Thoracic aorta (tissue), 2 donors: ENCODE measurements at regions not wholly inside any gene's neighbourhood (a gene's known extent, or its start where the extent isn't known, plus 50 kb on each side); places are given as distances from the start of the nearest gene placed in this dataset.

Source experiments
- ATAC-seq: fragments of 150-250 bp; one replicate; pipeline ENCODE4 v1.8.0; 2017; ENCODE audit warnings: low read depth; ENCODE audit not compliant: insufficient number of reproducible peaks, low FRiP score
- DNase-seq: peaks from one replicate; pipeline ENCODE4 v3.0.0-alpha.2; 2020; ENCODE audit warnings: low spot score
- H3K27ac ChIP-seq, 2 donors: fragments of 200-600 bp; sonication (generic); 1 replicate in 1 of 2; 2 replicates in 1 of 2; pipeline ENCODE4 v1.5.1; 2016; ENCODE audit warnings: mild to moderate bottlenecking in 2 of 2, moderate library complexity in 2 of 2
- H3K27me3 ChIP-seq: fragments of 200-600 bp; sonication (generic); replicated peaks from 2 replicates; pipeline ENCODE4 v1.6.0; 2016; ENCODE audit warnings: mild to moderate bottlenecking; ENCODE audit not compliant: insufficient read depth
- H3K36me3 ChIP-seq: fragments of 200-600 bp; sonication (generic); one replicate; pipeline ENCODE4 v1.5.1; 2016
- H3K4me1 ChIP-seq, 2 donors: fragments of 200-600 bp; sonication (generic); 1 replicate in 1 of 2; 2 replicates in 1 of 2; pipeline versions ENCODE4 v1.5.1 to v1.6.0; 2016; ENCODE audit warnings: low read depth in 2 of 2, mild to moderate bottlenecking in 1 of 2; ENCODE audit not compliant: control insufficient read depth in 1 of 2
- H3K4me3 ChIP-seq: fragments of 200-600 bp; sonication (generic); 2 replicates; pipeline ENCODE4 v1.5.1; 2016; ENCODE audit warnings: mild to moderate bottlenecking
- H3K9me3 ChIP-seq: fragments of 200-600 bp; sonication (generic); 2 replicates; pipeline ENCODE4 v1.5.1; 2016
- TF ChIP-seq, protein P1 (sequence below): fragments of 200-600 bp; sonication (generic); IDR thresholded peaks from one replicate; pipeline ENCODE4 v1.5.1; 2019; ENCODE audit warnings: antibody characterized with exemption

DNA sequence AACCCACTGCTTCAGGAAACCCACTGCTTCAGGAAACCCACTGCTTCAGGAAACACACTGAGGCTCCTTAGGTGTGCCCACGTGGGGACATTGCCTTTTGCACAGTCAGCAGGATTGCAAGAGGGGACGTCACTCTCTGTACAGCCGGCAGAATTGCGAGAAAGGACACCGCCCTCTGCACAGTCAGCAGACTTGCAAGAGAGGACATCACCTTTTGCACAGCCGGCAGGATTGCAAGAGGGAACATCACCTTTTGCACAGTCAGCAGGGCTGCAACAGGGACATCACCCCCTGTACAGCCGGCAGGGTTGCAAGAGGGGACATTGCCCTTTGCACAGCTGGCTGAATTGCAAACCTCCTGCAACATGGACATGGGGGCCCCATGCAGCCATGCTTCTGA, 407.6 kb downstream of the GLRX3 start:
- H3K27ac ChIP-seq = no peak overlapping the region
- H3K27me3 ChIP-seq = no peaks in the 10 kb centered on the region
- no peak overlapping the region for H3K4me3 ChIP-seq
- no peaks in the 10 kb centered on the region for H3K4me1 ChIP-seq
- ATAC-seq = no peak
- no peaks in the 10 kb centered on the region for H3K9me3 ChIP-seq
- TF ChIP-seq, protein P1, sequence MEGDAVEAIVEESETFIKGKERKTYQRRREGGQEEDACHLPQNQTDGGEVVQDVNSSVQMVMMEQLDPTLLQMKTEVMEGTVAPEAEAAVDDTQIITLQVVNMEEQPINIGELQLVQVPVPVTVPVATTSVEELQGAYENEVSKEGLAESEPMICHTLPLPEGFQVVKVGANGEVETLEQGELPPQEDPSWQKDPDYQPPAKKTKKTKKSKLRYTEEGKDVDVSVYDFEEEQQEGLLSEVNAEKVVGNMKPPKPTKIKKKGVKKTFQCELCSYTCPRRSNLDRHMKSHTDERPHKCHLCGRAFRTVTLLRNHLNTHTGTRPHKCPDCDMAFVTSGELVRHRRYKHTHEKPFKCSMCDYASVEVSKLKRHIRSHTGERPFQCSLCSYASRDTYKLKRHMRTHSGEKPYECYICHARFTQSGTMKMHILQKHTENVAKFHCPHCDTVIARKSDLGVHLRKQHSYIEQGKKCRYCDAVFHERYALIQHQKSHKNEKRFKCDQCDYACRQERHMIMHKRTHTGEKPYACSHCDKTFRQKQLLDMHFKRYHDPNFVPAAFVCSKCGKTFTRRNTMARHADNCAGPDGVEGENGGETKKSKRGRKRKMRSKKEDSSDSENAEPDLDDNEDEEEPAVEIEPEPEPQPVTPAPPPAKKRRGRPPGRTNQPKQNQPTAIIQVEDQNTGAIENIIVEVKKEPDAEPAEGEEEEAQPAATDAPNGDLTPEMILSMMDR = no peak
- no peak for DNase-seq
- H3K36me3 ChIP-seq = no peaks in the 10 kb centered on the region

DNA sequence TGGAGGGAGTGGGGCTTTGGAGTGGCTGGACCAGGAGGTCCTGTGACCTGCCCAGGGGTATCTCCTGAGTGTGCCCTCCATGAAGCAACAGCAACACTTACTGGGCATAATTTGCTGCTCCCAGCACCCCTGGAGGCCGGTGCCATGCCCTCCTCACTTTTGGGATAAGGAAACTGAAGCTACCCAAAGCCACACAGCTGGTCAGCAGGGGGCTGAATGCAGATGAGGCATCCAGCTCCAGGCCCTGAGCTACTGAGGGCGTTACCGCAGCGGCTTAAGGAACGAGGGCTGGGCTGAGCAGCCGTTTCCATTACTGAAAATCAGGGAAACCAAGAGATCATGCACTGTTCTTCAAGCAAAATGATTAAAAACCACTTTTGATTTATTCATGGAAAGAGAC, 408.9 kb downstream of the GLRX3 start:
- DNase-seq (no peak), ATAC-seq (no peak)
- H3K27me3 ChIP-seq = no peaks in the 10 kb centered on the region
- no peak overlapping the region for H3K27ac ChIP-seq
- H3K36me3 ChIP-seq = no peaks in the 10 kb centered on the region
- TF ChIP-seq, protein P1 = no peak
- H3K9me3 ChIP-seq = no peaks in the 10 kb centered on the region
- no peaks in the 10 kb centered on the region for H3K4me1 ChIP-seq
- H3K4me3 ChIP-seq = no peak overlapping the region

DNA sequence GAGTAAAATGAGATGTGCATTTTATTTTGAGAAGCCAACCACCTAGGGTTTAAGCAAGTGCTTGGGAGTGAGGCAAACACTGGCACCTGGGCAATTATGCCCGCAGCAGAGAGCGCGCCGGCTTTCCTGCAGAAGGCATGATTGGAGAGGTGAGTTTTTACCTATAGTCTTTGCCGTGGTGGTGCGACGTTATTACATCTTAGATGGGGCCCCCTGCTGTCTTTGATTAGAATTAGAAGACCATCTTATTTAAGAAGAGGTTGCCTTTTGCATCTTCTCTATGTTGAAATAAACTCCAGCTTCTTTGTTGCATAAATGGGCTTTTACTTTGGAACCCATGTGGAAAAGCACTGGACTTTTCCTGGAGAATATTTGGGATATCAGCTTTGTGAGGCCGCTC, 409.5 kb downstream of the GLRX3 start:
- no peaks in the 10 kb centered on the region for H3K4me1 ChIP-seq
- no peaks in the 10 kb centered on the region for H3K36me3 ChIP-seq
- H3K27me3 ChIP-seq = no peaks in the 10 kb centered on the region
- TF ChIP-seq, protein P1 = no peak
- no peak for ATAC-seq
- H3K9me3 ChIP-seq = no peaks in the 10 kb centered on the region
- no peak overlapping the region for H3K4me3 ChIP-seq
- DNase-seq = no peak
- no peak overlapping the region for H3K27ac ChIP-seq

DNA sequence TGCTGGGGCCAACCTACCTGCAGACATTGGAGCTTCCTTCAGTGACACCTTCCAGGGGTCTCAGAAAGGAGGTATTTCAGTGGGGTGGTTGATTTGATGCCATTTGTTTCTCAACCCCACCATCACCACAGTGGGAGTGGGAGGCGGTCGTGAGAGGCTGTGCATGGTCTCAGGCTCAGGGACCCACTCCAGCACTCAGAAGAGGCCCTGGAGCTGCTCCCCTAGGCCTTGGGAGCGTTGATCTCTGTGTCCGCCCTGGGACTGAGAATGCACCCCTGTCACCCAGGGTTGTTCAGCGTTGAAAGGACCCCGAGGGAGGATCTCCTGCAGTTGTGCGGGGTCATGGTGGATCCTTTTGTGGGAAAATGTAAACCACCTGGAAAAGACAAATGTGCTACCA, 410.6 kb downstream of the GLRX3 start:
- Histone ChIP-seq H3K4me3 (no peak overlapping the region), H3K9me3 (no peaks in the 10 kb centered on the region), H3K4me1 (no peaks in the 10 kb centered on the region), H3K27ac (no peak overlapping the region), H3K36me3 (no peaks in the 10 kb centered on the region), H3K27me3 (no peaks in the 10 kb centered on the region)
- TF ChIP-seq, protein P1 = no peak
- ATAC-seq (no peak), DNase-seq (no peak)

DNA sequence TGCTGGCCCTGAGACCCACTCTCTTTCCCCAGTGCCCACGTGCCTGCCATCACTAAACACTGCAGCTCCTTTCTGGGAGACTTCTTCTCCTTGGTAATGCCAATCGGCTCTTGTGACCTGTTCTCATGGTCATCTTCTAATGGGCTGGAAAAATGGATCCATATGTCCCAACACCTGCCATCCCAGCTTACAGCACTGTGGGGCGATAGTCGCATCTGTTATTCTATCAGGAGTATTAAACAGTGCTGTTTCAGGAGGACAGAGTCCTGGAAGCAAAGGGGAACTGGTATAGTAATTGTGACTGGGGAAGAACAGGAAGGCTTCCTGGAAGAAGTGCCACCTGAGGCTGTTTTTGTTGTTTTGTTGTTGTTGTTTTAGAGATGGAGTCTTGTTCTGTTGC, 411.2 kb downstream of the GLRX3 start:
- Histone ChIP-seq H3K9me3 (no peaks in the 10 kb centered on the region), H3K36me3 (no peaks in the 10 kb centered on the region), H3K27me3 (no peaks in the 10 kb centered on the region), H3K27ac (no peak overlapping the region), H3K4me1 (no peaks in the 10 kb centered on the region), H3K4me3 (no peak overlapping the region)
- TF ChIP-seq, protein P1 = no peak
- no peak for ATAC-seq
- no peak for DNase-seq
